ENCODE measurements at regions not wholly inside any gene's neighbourhood (a gene's known extent, or its start where the extent isn't known, plus 50 kb on each side); places are given as distances from the start of the nearest gene placed in this dataset.

DNA sequence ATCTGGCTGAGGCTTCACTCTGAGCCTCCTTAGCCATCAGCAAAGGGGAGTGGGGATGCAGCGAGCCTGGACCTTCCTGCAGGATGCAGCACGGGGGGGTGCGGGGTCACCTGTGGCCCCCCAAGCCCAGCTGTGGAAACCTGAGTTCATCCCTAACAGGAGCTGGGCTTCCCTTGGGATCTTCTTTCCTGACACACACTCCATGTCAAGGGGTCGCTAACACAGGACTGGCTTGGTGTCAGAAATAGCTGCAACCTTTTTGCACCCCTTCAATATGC is 174.7 kb downstream of the RTP5 start:
- TF ChIP-seq, protein P1, sequence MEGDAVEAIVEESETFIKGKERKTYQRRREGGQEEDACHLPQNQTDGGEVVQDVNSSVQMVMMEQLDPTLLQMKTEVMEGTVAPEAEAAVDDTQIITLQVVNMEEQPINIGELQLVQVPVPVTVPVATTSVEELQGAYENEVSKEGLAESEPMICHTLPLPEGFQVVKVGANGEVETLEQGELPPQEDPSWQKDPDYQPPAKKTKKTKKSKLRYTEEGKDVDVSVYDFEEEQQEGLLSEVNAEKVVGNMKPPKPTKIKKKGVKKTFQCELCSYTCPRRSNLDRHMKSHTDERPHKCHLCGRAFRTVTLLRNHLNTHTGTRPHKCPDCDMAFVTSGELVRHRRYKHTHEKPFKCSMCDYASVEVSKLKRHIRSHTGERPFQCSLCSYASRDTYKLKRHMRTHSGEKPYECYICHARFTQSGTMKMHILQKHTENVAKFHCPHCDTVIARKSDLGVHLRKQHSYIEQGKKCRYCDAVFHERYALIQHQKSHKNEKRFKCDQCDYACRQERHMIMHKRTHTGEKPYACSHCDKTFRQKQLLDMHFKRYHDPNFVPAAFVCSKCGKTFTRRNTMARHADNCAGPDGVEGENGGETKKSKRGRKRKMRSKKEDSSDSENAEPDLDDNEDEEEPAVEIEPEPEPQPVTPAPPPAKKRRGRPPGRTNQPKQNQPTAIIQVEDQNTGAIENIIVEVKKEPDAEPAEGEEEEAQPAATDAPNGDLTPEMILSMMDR (IDR thresholded peaks at IDR 0.05 in 8 of 11, conservative IDR thresholded peaks at IDR 0.05 in 3 of 11) = no peak
- no peak for TF ChIP-seq POLR2A (IDR thresholded peaks at IDR 0.05)
- no peak for TF ChIP-seq POLR2AphosphoS5 (IDR thresholded peaks at IDR 0.05)
